LHCN-M2 (cell line): ENCODE measurements at regions not wholly inside any gene's neighbourhood (a gene's known extent, or its start where the extent isn't known, plus 50 kb on each side); places are given as distances from the start of the nearest gene placed in this dataset.

ENCODE experiments used
- DNase-seq: peaks from one replicate; pipeline ENCODE4 v3.0.0-alpha.2; 2012; ENCODE audit warnings: low read depth

GRCh38 chr7:83861-84632 lies 108.3 kb upstream of the FAM20C start:
- no peak for DNase-seq

- DNase-seq: no peak
These were observed 107.7 kb upstream of the FAM20C start for GRCh38 chr7:84633-85020.

GRCh38 chr7:85074-85882 lies 107.1 kb upstream of the FAM20C start:
- DNase-seq: no peak

GRCh38 chr7:85883-86515 lies 106.4 kb upstream of the FAM20C start:
- no peak for DNase-seq

- DNase-seq: no peak
These were observed 105.7 kb upstream of the FAM20C start for GRCh38 chr7:86629-87028.

GRCh38 chr7:87047-87446 lies 105.3 kb upstream of the FAM20C start:
- DNase-seq: peak; percentile 62

- DNase-seq: no peak
These were observed 104.7 kb upstream of the FAM20C start for GRCh38 chr7:87671-88070.

GRCh38 chr7:88095-88926 lies 104.1 kb upstream of the FAM20C start:
- DNase-seq: no peak

GRCh38 chr7:88927-89231 lies 103.5 kb upstream of the FAM20C start:
- no peak for DNase-seq

GRCh38 chr7:89232-90019 lies 102.9 kb upstream of the FAM20C start:
- DNase-seq: peak; percentile 100

GRCh38 chr7:90111-91063 lies 102.0 kb upstream of the FAM20C start:
- peak; percentile 80 for DNase-seq

- no peak for DNase-seq
These were observed 100.8 kb upstream of the FAM20C start for GRCh38 chr7:91396-92175.

GRCh38 chr7:92231-92674 lies 100.1 kb upstream of the FAM20C start:
- no peak for DNase-seq

GRCh38 chr7:92888-93672 lies 99.3 kb upstream of the FAM20C start:
- no peak for DNase-seq

GRCh38 chr7:94251-94801 lies 98.0 kb upstream of the FAM20C start:
- no peak for DNase-seq

GRCh38 chr7:95180-95862 lies 97.0 kb upstream of the FAM20C start:
- peak; percentile 87 for DNase-seq

GRCh38 chr7:95863-96260 lies 96.5 kb upstream of the FAM20C start:
- no peak for DNase-seq
